NT2/D1 (cell line): ENCODE measurements at regions not wholly inside any gene's neighbourhood (a gene's known extent, or its start where the extent isn't known, plus 50 kb on each side); places are given as distances from the start of the nearest gene placed in this dataset.
"Not testable (repeated sequence)": the region's sequence is repeated elsewhere in the genome, so short reads cannot be mapped to it uniquely, and the experiment has no call there.

Source experiments
- SUZ12 ChIP-seq: IDR thresholded peaks from 2 replicates; pipeline ENCODE4 v1.6.1; 2011; ENCODE audit not compliant: insufficient read length, insufficient read depth; ENCODE audit errors: extremely low read depth
- YY1 ChIP-seq: IDR thresholded peaks from 2 replicates; pipeline ENCODE4 v1.6.1; 2011; ENCODE audit not compliant: insufficient read length, insufficient read depth
- ZNF274 ChIP-seq: IDR thresholded peaks from 2 replicates; pipeline ENCODE4 v1.6.1; 2011; ENCODE audit warnings: mild to moderate bottlenecking, low read depth, low read length

DNA sequence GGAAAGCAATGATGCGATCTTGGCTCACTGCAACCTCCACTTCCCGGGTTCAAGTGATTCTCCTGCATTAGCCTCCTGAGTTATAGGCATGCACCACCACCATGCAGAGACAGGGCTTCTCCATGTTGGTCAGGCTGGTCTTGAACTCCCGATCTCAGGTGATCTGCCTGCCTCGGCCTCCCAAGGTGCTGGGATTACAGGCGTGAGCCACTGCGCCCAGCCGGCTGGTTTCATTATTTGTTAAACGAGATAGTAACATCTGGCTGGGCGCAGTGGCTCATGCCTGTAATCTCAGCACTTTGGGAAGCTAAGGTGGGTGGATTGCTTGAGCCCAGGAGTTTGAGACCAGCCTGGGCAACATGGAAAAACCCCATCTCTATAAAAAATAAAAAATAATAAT is 86.1 kb downstream of the XRCC2 start:
- not testable (repeated sequence) for TF ChIP-seq SUZ12, YY1, ZNF274
